Astrocyte of the cerebellum (primary cell): ENCODE measurements at regions not wholly inside any gene's neighbourhood (a gene's known extent, or its start where the extent isn't known, plus 50 kb on each side); places are given as distances from the start of the nearest gene placed in this dataset.

Source experiments
- DNase-seq: peaks from one replicate; pipeline ENCODE4 v3.0.0-alpha.2; 2011; ENCODE audit warnings: low read depth
- H3K4me3 ChIP-seq: 2 replicates; pipeline ENCODE4 v1.5.1; 2011; ENCODE audit warnings: mild to moderate bottlenecking, low read depth, low read length, moderate library complexity
- CTCF ChIP-seq: IDR thresholded peaks from 2 replicates; pipeline ENCODE4 v1.5.1; 2012; ENCODE audit warnings: low read length, low read depth, moderate library complexity, mild to moderate bottlenecking; ENCODE audit errors: missing control alignments
- in situ Hi-C: cut with HindIII; loops from 2 replicates; pipeline ENCODE4 v1.10.0; 2017; ENCODE audit warnings: low sequenced_read_pairs

- in situ Hi-C loops: no loop called here
- H3K4me3 ChIP-seq: no peak overlapping the region
- DNase-seq: peak; percentile 38
- TF ChIP-seq CTCF: no peak
These were observed 464.4 kb downstream of the CDH11 start for GRCh38 chr16:64657316-64658011.

DNA sequence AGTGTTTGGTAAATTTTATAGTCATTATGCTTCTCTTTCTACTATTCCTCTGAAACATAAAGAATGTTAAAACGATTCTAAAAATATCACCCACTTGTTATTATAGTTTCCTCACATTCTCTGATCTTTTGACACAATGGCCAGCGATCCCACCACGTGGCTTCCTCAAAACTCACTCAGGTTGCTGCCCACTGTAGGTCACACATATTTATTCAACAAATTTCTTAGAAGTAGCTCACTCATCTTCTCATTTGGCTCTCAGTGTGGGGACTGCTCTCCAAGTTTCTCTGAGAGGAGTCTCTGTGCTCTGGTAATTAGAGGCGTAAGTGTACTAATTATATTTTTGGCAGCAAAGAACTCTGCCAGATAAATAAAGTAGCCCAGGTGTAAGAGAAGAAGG lies 465.4 kb downstream of the CDH11 start:
- no peak overlapping the region for H3K4me3 ChIP-seq
- no peak for DNase-seq
- in situ Hi-C loops: no loop called here
- TF ChIP-seq CTCF: no peak

GRCh38 chr16:64654178-64654577 lies 467.7 kb downstream of the CDH11 start:
- H3K4me3 ChIP-seq: no peak overlapping the region
- DNase-seq: peak; percentile 31
- no peak for TF ChIP-seq CTCF
- in situ Hi-C loops: no loop called here

GRCh38 chr16:64648282-64648681 lies 473.6 kb downstream of the CDH11 start:
- in situ Hi-C loops: no loop called here
- TF ChIP-seq CTCF: no peak
- no peak for DNase-seq
- H3K4me3 ChIP-seq: no peak overlapping the region

- no peak for TF ChIP-seq CTCF
- no peak for DNase-seq
- H3K4me3 ChIP-seq: no peak overlapping the region
- in situ Hi-C loops: no loop called here
These were observed 480.5 kb downstream of the CDH11 start for GRCh38 chr16:64641343-64641742.

- in situ Hi-C loops: no loop called here
- H3K4me3 ChIP-seq: no peak overlapping the region
- no peak for DNase-seq
- no peak for TF ChIP-seq CTCF
These were observed 483.1 kb downstream of the CDH11 start for GRCh38 chr16:64638766-64639165.
